Spinal cord (tissue), 9 donors: ENCODE measurements at regions not wholly inside any gene's neighbourhood (a gene's known extent, or its start where the extent isn't known, plus 50 kb on each side); places are given as distances from the start of the nearest gene placed in this dataset.
A peak's percentile ranks its signal among the peaks of the same experiment; 100 is the strongest.

ENCODE experiments used
- DNase-seq, 6 donors: peaks; one replicate each; pipeline versions ENCODE4 v3.0.0 to v3.0.0-alpha.2; 2013 to 2015; ENCODE audit warnings: low spot score in 6 of 6, low read depth in 4 of 6
- H3K27ac ChIP-seq: one replicate; pipeline ENCODE4 v1.5.1; 2013; ENCODE audit warnings: low read depth, low read length, control low read depth
- H3K27me3 ChIP-seq: one replicate; pipeline ENCODE4 v1.6.1; 2013; ENCODE audit warnings: low read length; ENCODE audit not compliant: control insufficient read depth, insufficient read depth
- H3K36me3 ChIP-seq: one replicate; pipeline ENCODE4 v1.6.1; 2013; ENCODE audit warnings: low read length; ENCODE audit not compliant: control insufficient read depth, insufficient read depth
- H3K4me1 ChIP-seq: one replicate; pipeline ENCODE4 v1.6.1; 2013; ENCODE audit warnings: low read length; ENCODE audit not compliant: control insufficient read depth, insufficient read depth
- H3K4me3 ChIP-seq: one replicate; pipeline ENCODE4 v1.5.1; 2013; ENCODE audit warnings: low read depth, low read length, control low read depth
- H3K9me3 ChIP-seq: one replicate; pipeline ENCODE4 v1.6.1; 2013; ENCODE audit warnings: low read length; ENCODE audit not compliant: control insufficient read depth, insufficient read depth
- WGBS: methylation state at CpG from one replicate; pipeline ENCODE4 v1.1.5; 2013; ENCODE audit warnings: missing lambda C conversion rate; ENCODE audit not compliant: insufficient coverage; 5-methylcytosine and 5-hydroxymethylcytosine counted together
- donor health status: healthy.

DNA sequence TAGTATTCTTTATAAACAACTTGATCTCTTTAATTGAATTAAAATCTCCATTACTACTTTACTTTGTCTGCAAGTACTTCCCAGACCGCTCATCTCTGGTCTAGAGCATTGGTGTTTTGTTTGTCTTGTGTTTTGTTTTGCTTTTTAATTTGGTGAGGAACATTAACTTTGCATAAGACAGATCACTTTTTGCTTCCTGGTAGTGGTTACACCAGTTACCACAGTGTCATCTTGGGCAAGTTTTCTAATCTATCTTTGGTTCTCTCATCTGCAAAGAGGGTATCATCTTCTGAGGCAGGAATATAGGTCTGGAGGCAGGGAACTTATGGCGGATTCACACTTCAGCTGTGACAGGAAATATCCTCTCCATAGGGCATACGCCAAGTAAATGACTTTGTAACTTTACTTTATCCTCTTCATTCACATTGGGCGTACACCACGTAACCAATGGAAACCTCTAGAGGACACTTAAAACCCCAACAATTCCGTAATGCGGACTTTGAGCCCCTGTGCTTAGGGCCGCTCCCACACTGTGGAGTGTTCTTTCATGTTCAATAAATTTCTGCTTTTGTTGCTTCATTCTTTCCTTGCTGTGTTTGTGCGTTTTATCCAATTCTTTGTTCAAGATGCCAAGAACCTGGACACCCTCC, 83.2 kb upstream of the JAZF1 start:
- H3K27ac ChIP-seq = no peak overlapping the region
- H3K36me3 ChIP-seq = no peaks in the 10 kb centered on the region
- no peaks in the 10 kb centered on the region for H3K9me3 ChIP-seq
- peaks cover 2% of the 10 kb centered on the region for H3K27me3 ChIP-seq
- H3K4me3 ChIP-seq = no peak overlapping the region
- no CpG with 5 or more reads among the region's 9 CpGs for WGBS
- no peaks in the 10 kb centered on the region for H3K4me1 ChIP-seq
- DNase-seq = no peak

DNA sequence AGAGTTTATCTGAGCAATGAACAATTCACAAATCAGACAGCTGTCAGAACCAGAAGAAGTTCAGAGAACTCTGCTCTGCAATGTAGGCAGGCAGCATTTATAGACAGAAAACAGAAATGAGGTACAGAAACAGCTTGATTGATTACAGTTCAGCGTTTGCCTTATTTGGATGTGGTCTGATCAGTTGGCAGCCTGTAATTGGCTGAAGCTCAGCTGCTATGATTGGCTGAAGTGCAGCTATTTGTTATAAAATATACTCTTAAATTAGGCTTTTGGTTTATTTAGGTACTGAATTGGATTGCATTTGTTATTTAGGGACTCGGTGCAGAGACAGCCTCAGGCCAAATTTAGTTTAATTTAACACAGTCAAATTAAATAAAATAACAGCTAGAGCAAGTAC, 85.8 kb upstream of the JAZF1 start:
- DNase-seq = peak in 2 of 6 donors; percentile 8 to 39
- H3K36me3 ChIP-seq = no peaks in the 10 kb centered on the region

DNA sequence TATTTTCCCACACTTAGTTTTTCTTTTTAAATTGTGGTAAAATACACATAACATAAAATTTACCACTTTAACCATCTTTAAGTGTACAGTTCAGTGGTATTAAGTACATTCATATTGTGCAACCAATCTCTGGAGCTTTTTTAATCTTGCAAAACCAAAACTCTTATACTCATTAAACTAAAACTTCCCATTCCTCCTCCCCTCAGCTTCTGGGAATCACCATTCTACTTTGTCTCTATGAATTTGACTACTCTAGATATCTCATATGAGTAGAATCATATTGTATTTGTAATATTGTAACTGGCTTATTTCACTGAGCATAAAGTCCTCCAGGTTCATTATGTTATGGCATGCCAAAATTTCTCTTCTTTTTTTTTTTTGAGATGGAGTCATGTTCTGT, 86.4 kb upstream of the JAZF1 start:
- Histone ChIP-seq H3K9me3 (no peaks in the 10 kb centered on the region), H3K4me1 (no peaks in the 10 kb centered on the region), H3K27me3 (no peaks in the 10 kb centered on the region), H3K36me3 (no peaks in the 10 kb centered on the region), H3K27ac (no peak overlapping the region), H3K4me3 (no peak overlapping the region)
- no peak for DNase-seq

More for the DNA sequence above, 85.8 kb upstream of the JAZF1 start:
- 0% methylated on average over 1 of the region's 2 CpGs for WGBS
- no peaks in the 10 kb centered on the region for H3K9me3 ChIP-seq
- no peaks in the 10 kb centered on the region for H3K4me1 ChIP-seq
- no peaks in the 10 kb centered on the region for H3K27me3 ChIP-seq
- no peak overlapping the region for H3K4me3 ChIP-seq
- H3K27ac ChIP-seq = no peak overlapping the region

DNA sequence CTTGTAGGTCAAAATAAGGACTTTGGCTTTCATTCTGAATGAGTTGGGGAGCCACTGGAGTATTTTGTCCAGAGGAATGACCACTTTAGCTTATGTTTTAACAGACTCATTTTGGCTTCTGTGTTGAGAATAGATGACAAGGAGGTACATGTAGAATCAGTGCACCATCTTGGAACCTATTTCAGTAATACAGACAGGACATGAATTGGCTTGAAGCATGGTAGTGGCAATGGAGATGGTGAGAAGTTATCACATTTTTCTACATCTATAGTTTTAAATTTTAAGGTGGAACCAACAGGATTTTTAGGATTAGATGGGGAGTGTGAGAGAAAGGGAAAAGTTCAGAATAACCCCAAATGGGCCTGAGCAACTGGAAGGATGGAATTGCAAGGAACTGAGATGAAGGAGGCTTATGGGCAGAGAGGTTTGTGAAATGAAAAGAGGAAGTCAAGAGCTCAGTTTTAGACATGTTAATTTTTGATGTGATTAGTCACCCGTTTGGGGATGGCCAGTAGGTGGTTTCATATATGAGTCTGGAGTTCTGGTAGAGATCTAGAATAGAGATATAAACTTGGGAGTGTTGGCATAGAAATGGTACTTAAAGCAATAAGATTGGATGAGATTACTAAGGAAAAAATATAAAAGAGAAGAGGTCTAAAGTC, 89.2 kb upstream of the JAZF1 start:
- no CpG with 5 or more reads among the region's 1 CpG for WGBS
- Histone ChIP-seq H3K27me3 (no peaks in the 10 kb centered on the region), H3K27ac (no peak overlapping the region), H3K36me3 (no peaks in the 10 kb centered on the region), H3K4me3 (no peak overlapping the region), H3K4me1 (no peaks in the 10 kb centered on the region), H3K9me3 (no peaks in the 10 kb centered on the region)
- DNase-seq = no peak

DNA sequence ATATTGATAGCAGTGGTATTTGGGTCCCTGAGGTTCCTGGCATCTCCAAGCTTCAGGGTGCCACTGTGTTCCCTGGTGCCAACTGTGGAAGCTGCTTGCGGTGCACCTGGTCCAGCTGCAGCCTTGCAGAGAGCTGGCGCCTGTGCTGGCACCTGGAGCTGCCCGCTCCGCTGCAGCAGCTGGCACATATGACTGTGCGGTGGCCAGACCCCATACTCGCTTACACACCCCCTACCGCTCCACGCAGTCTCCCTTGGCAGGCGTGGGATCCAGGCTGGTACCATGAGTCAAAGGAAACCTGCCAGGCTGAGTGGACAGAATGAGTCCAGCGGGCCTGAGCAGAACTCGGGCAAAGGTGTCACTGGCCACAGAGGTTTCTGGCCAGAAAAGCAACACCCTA, 89.9 kb upstream of the JAZF1 start:
- no peaks in the 10 kb centered on the region for H3K4me1 ChIP-seq
- H3K36me3 ChIP-seq = no peaks in the 10 kb centered on the region
- no peak overlapping the region for H3K4me3 ChIP-seq
- H3K27me3 ChIP-seq = no peaks in the 10 kb centered on the region
- WGBS = 98% methylated on average over 11 of the region's 11 CpGs
- no peak for DNase-seq
- H3K27ac ChIP-seq = no peak overlapping the region
- no peaks in the 10 kb centered on the region for H3K9me3 ChIP-seq

DNA sequence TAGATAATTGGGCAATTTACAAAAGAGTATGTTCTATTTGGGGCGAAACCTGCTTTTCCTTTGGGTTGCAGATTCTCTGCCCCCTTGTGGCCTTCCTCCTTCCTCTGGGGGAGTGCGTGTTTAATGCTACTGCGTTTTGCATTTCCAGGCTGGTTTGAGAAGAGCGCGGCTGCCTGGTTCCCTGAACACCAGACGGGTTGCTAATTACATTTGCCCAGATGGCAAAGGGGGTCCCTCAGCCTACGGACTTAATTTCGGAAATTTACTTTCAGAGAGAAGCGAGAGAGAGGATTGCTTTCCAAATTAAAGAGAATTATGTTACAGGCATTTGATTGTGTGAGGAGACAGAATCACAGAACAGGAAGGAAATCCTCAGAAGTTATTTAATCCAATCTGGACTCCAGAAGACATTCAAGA, 91.9 kb upstream of the JAZF1 start:
- Histone ChIP-seq H3K27me3 (no peaks in the 10 kb centered on the region), H3K4me3 (no peak overlapping the region), H3K9me3 (no peaks in the 10 kb centered on the region), H3K27ac (no peak overlapping the region), H3K4me1 (no peaks in the 10 kb centered on the region), H3K36me3 (no peaks in the 10 kb centered on the region)
- peak in 5 of 6 donors; percentile 39 to 91 (median 52) for DNase-seq
- 3% methylated on average over 7 of the region's 9 CpGs for WGBS

DNA sequence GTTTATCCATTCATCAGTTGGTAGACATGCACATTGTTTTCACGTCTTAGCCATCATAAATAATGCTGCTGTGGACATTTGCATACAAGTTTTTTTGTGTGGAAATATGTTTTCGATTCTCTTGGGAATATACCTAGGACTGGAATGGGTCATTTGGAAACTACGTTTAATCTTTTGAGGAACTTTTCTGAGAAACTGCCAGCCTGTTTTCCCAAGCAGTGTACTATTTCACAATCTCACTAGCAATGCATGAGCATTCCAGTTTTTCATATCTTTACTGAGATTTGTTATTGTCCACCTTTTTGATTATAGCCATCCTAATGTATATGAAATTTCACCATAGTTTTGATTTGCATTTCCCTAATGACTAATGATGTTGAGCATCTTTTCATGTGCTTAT, 95.7 kb upstream of the JAZF1 start:
- Histone ChIP-seq H3K9me3 (no peaks in the 10 kb centered on the region), H3K4me1 (no peaks in the 10 kb centered on the region), H3K4me3 (no peak overlapping the region), H3K27me3 (no peaks in the 10 kb centered on the region), H3K27ac (no peak overlapping the region), H3K36me3 (no peaks in the 10 kb centered on the region)
- WGBS = no CpG with 5 or more reads among the region's 3 CpGs
- DNase-seq = no peak

DNA sequence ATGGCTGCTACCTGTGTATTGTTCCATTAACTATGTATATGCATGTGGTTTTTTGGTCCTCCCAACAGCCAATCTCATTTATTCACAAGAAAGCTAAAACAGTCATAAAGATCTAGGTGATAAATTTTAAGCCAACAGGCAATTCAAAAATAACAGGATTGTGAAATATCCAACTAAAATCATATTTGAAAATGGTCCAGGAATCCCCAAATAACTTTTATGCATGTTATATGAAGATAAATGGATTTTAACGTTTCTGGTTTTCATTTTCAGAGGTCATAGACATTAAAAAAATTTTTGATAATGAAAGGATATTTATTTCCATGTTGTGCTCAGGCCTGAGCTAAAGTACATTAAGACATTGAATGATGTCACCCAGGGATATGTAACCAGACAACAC, 96.8 kb upstream of the JAZF1 start:
- Histone ChIP-seq H3K27me3 (no peaks in the 10 kb centered on the region), H3K4me3 (no peak overlapping the region), H3K27ac (no peak overlapping the region), H3K36me3 (no peaks in the 10 kb centered on the region), H3K4me1 (no peaks in the 10 kb centered on the region), H3K9me3 (no peaks in the 10 kb centered on the region)
- DNase-seq = no peak
- WGBS = no CpG with 5 or more reads among the region's 1 CpG

DNA sequence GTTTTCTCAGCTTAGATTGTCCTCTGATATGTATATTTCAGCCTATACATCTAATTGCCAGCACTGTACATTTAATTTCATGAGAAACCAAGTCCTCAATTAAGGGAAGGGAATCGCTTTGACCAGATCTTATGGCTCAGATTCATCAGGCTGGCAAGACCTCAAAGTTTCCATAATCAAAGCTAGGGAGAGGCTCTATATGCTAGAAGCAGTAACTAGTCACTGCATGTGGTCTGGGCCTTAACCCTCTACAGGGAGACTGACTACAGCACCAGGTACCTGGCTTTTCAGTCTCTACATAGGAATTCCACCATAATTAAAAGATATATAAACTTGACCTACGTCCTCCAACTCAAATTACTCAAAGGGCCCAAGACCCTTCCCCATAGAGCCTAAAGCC, 97.4 kb upstream of the JAZF1 start:
- Histone ChIP-seq H3K9me3 (no peaks in the 10 kb centered on the region), H3K4me1 (no peaks in the 10 kb centered on the region), H3K27me3 (no peaks in the 10 kb centered on the region), H3K36me3 (no peaks in the 10 kb centered on the region), H3K4me3 (no peak overlapping the region), H3K27ac (no peak overlapping the region)
- WGBS = 83% methylated on average over 1 of the region's 2 CpGs
- DNase-seq = no peak

DNA sequence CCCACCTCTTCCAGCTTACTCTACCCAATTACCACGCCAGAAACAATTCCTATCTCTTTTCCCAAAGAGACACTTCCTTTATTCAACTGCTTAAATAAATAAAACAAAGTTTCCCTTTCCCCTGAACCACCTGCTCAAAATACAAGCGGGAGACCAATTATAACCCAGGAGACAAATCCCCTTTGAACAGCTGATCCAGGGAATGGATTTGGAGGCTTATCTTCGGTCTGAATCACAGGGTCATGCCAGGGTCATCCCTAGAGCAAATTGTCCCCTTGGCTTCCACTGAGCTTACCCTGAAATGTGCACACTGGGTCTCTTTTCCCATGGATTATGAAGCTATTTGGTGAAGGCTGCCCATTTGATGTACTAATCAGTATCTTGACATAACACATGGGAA, 99.9 kb upstream of the JAZF1 start:
- H3K4me1 ChIP-seq = no peaks in the 10 kb centered on the region
- no peaks in the 10 kb centered on the region for H3K36me3 ChIP-seq
- H3K9me3 ChIP-seq = no peaks in the 10 kb centered on the region
- H3K27me3 ChIP-seq = no peaks in the 10 kb centered on the region
- DNase-seq = no peak
- H3K27ac ChIP-seq = no peak overlapping the region
- no peak overlapping the region for H3K4me3 ChIP-seq
- 48% methylated on average over 2 of the region's 3 CpGs for WGBS
